ENCODE measurements at regions not wholly inside any gene's neighbourhood (a gene's known extent, or its start where the extent isn't known, plus 50 kb on each side); places are given as distances from the start of the nearest gene placed in this dataset.

- H3K36me3 Mint-ChIP-seq (ENCODE audit: unreplicated experiment), result peaks cover 10% of the 10 kb centered on the region
- no peak overlapping the region for H3K27ac Mint-ChIP-seq (ENCODE audit: unreplicated experiment)
- no peaks in the 10 kb centered on the region for H3K27me3 Mint-ChIP-seq (ENCODE audit: unreplicated experiment)
- H3K4me1 Mint-ChIP-seq (ENCODE audit: unreplicated experiment), result no peaks in the 10 kb centered on the region
- peaks cover 11% of the 10 kb centered on the region for H3K9me3 Mint-ChIP-seq (ENCODE audit: unreplicated experiment)
- H3K4me3 Mint-ChIP-seq (ENCODE audit: unreplicated experiment), result no peak overlapping the region
- TF ChIP-seq, protein P1, sequence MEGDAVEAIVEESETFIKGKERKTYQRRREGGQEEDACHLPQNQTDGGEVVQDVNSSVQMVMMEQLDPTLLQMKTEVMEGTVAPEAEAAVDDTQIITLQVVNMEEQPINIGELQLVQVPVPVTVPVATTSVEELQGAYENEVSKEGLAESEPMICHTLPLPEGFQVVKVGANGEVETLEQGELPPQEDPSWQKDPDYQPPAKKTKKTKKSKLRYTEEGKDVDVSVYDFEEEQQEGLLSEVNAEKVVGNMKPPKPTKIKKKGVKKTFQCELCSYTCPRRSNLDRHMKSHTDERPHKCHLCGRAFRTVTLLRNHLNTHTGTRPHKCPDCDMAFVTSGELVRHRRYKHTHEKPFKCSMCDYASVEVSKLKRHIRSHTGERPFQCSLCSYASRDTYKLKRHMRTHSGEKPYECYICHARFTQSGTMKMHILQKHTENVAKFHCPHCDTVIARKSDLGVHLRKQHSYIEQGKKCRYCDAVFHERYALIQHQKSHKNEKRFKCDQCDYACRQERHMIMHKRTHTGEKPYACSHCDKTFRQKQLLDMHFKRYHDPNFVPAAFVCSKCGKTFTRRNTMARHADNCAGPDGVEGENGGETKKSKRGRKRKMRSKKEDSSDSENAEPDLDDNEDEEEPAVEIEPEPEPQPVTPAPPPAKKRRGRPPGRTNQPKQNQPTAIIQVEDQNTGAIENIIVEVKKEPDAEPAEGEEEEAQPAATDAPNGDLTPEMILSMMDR (IDR thresholded peaks at IDR 0.05), result no peak
- DNase-seq (ENCODE audit: extremely low spot score, unreplicated experiment), result no peak
Observed at GRCh38 chr14:84262932-84263331, 1267.0 kb upstream of the FLRT2 start.

DNA sequence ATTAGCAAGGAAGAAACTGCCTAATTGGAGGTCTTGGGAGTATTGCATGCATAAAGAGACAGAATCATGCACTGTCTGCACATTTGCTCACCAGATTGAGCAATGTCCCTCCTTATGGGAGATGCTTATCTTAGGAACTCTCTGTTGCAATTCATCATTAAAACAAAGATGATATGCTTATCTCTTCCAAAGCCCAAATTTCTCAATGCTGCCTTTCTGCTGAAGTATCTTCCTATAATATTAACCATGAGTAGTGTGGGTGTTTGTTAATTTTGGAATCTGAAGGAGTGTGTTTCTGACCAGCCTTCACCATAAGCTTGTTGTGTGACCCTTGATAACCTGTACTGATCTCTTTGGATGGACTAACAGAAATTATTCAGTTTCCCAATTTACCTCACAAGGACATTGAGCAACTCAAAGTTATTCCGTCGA, 1257.6 kb upstream of the FLRT2 start:
- TF ChIP-seq, protein P1 (IDR thresholded peaks at IDR 0.05), result no peak
- Mint-ChIP-seq H3K36me3 (ENCODE audit: unreplicated experiment) (no peaks in the 10 kb centered on the region), H3K4me3 (ENCODE audit: unreplicated experiment) (no peak overlapping the region), H3K9me3 (ENCODE audit: unreplicated experiment) (no peaks in the 10 kb centered on the region), H3K4me1 (ENCODE audit: unreplicated experiment) (peaks cover 12% of the 10 kb centered on the region), H3K27ac (ENCODE audit: unreplicated experiment) (no peak overlapping the region), H3K27me3 (ENCODE audit: unreplicated experiment) (no peaks in the 10 kb centered on the region)
- DNase-seq (ENCODE audit: extremely low spot score, unreplicated experiment), result no peak

DNA sequence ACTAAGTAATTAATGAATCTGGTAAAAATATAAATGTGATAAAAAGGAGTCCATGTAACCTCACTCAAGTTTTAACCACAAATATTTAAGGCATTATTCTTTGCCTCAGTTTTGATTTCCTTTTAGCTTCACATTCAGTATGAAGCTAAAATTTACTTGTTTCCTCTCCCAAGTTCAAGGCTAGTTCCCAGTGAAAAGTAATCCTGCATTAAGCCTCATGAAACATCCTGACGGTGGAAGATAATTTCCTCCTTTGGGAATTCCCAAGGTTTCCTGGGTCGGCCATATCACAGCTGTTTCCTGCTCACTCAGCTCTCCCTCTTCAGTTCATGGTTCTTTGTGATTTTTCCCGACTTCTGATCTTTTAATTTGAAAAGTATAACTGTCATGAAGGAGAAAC, 1256.8 kb upstream of the FLRT2 start:
- Mint-ChIP-seq H3K4me3 (ENCODE audit: unreplicated experiment) (no peak overlapping the region), H3K36me3 (ENCODE audit: unreplicated experiment) (no peaks in the 10 kb centered on the region), H3K27me3 (ENCODE audit: unreplicated experiment) (no peaks in the 10 kb centered on the region), H3K4me1 (ENCODE audit: unreplicated experiment) (peaks cover 12% of the 10 kb centered on the region), H3K27ac (ENCODE audit: unreplicated experiment) (no peak overlapping the region), H3K9me3 (ENCODE audit: unreplicated experiment) (no peaks in the 10 kb centered on the region)
- DNase-seq (ENCODE audit: extremely low spot score, unreplicated experiment), result no peak
- TF ChIP-seq, protein P1 (IDR thresholded peaks at IDR 0.05), result no peak

DNA sequence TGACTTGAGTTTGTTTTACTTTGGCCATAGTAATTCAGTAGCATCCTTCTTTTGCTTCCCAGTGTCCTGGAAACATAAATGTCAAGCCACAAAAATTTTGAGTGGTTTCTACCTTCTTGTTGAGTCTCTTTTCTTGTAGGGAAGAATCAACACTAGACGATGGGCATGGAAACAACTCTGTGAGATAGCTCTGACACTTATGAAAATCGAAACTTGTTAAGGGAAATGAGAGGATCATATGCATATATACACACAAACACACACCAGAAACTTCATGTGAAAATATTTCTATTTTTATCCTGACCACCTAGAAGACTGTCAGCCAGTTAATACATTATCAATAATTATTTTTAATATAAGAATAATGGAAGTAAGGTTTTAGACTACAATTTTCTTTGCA, 1247.3 kb upstream of the FLRT2 start:
- Mint-ChIP-seq H3K27me3 (ENCODE audit: unreplicated experiment) (no peaks in the 10 kb centered on the region), H3K9me3 (ENCODE audit: unreplicated experiment) (no peaks in the 10 kb centered on the region), H3K4me3 (ENCODE audit: unreplicated experiment) (no peak overlapping the region), H3K27ac (ENCODE audit: unreplicated experiment) (no peak overlapping the region), H3K36me3 (ENCODE audit: unreplicated experiment) (no peaks in the 10 kb centered on the region), H3K4me1 (ENCODE audit: unreplicated experiment) (no peaks in the 10 kb centered on the region)
- DNase-seq (ENCODE audit: extremely low spot score, unreplicated experiment), result no peak
- TF ChIP-seq, protein P1 (IDR thresholded peaks at IDR 0.05), result no peak

DNA sequence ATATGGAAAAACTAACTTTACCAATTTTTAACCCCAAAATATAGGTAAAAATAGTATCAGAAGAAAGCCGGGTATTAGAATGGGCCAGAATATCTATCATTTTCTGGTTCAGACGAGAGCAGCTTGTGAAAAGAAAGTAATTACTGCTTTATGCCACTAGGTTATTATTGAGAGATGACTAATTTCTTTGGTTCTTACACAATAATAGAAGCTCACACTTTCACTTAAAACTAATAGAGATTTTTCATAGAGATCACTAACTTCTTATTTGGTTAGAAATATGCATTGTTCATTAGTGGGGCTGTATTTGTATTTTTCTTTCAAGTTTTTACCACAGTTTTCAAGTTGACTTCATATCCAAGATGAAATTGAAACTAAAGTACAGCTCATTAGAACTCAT, 1241.2 kb upstream of the FLRT2 start:
- no peaks in the 10 kb centered on the region for H3K4me1 Mint-ChIP-seq (ENCODE audit: unreplicated experiment)
- no peak overlapping the region for H3K4me3 Mint-ChIP-seq (ENCODE audit: unreplicated experiment)
- no peaks in the 10 kb centered on the region for H3K27me3 Mint-ChIP-seq (ENCODE audit: unreplicated experiment)
- no peaks in the 10 kb centered on the region for H3K36me3 Mint-ChIP-seq (ENCODE audit: unreplicated experiment)
- peaks cover 6% of the 10 kb centered on the region for H3K9me3 Mint-ChIP-seq (ENCODE audit: unreplicated experiment)
- TF ChIP-seq, protein P1 (IDR thresholded peaks at IDR 0.05), result no peak
- no peak overlapping the region for H3K27ac Mint-ChIP-seq (ENCODE audit: unreplicated experiment)
- DNase-seq (ENCODE audit: extremely low spot score, unreplicated experiment), result no peak

Data from osteocyte (in vitro differentiated cells).